ENCODE measurements at regions not wholly inside any gene's neighbourhood (a gene's known extent, or its start where the extent isn't known, plus 50 kb on each side); places are given as distances from the start of the nearest gene placed in this dataset.
"Not testable (repeated sequence)": the region's sequence is repeated elsewhere in the genome, so short reads cannot be mapped to it uniquely, and the experiment has no call there.

- H3K4me1 ChIP-seq (ENCODE audit: control insufficient read depth, low read depth, low read length); H3K27ac ChIP-seq (ENCODE audit: low read length); H3K27me3 ChIP-seq (ENCODE audit: control insufficient read depth, insufficient read depth, low read length); H3K4me3 ChIP-seq (ENCODE audit: low read length); H3K36me3 ChIP-seq (ENCODE audit: control insufficient read depth, low read depth, low read length); H3K9ac ChIP-seq (ENCODE audit: low read length): not testable (repeated sequence)
- peaks cover 41% of the 10 kb centered on the region for H3K9me3 ChIP-seq (ENCODE audit: control insufficient read depth, low read depth, low read length)
These were observed 610.3 kb downstream of the TP53TG3F start for GRCh38 chr16:34069731-34070130.

- H3K9me3 ChIP-seq (ENCODE audit: control insufficient read depth, low read depth, low read length), result peaks cover 95% of the 10 kb centered on the region
- no peaks in the 10 kb centered on the region for H3K4me1 ChIP-seq (ENCODE audit: control insufficient read depth, low read depth, low read length)
- H3K27me3 ChIP-seq (ENCODE audit: control insufficient read depth, insufficient read depth, low read length), result no peaks in the 10 kb centered on the region
- H3K9ac ChIP-seq (ENCODE audit: low read length), result no peak overlapping the region
- H3K4me3 ChIP-seq (ENCODE audit: low read length), result no peak overlapping the region
- no peaks in the 10 kb centered on the region for H3K36me3 ChIP-seq (ENCODE audit: control insufficient read depth, low read depth, low read length)
- H3K27ac ChIP-seq (ENCODE audit: low read length), result no peak overlapping the region
These were observed 619.3 kb downstream of the TP53TG3F start for GRCh38 chr16:34078691-34079090.

- H3K9ac ChIP-seq (ENCODE audit: low read length); H3K36me3 ChIP-seq (ENCODE audit: control insufficient read depth, low read depth, low read length); H3K4me1 ChIP-seq (ENCODE audit: control insufficient read depth, low read depth, low read length); H3K27me3 ChIP-seq (ENCODE audit: control insufficient read depth, insufficient read depth, low read length); H3K4me3 ChIP-seq (ENCODE audit: low read length); H3K27ac ChIP-seq (ENCODE audit: low read length): not testable (repeated sequence)
- H3K9me3 ChIP-seq (ENCODE audit: control insufficient read depth, low read depth, low read length), result peaks cover 98% of the 10 kb centered on the region
These were observed 625.6 kb downstream of the TP53TG3F start for GRCh38 chr16:34085038-34085437.

GRCh38 chr16:34095006-34095405, 635.6 kb downstream of the TP53TG3F start:
- H3K9ac ChIP-seq (ENCODE audit: low read length); H3K36me3 ChIP-seq (ENCODE audit: control insufficient read depth, low read depth, low read length); H3K27ac ChIP-seq (ENCODE audit: low read length); H3K4me1 ChIP-seq (ENCODE audit: control insufficient read depth, low read depth, low read length); H3K27me3 ChIP-seq (ENCODE audit: control insufficient read depth, insufficient read depth, low read length); H3K4me3 ChIP-seq (ENCODE audit: low read length): not testable (repeated sequence)
- H3K9me3 ChIP-seq (ENCODE audit: control insufficient read depth, low read depth, low read length), result peaks cover 93% of the 10 kb centered on the region

GRCh38 chr16:34096911-34097310, 637.5 kb downstream of the TP53TG3F start:
- H3K4me1 ChIP-seq (ENCODE audit: control insufficient read depth, low read depth, low read length); H3K4me3 ChIP-seq (ENCODE audit: low read length); H3K27ac ChIP-seq (ENCODE audit: low read length); H3K9ac ChIP-seq (ENCODE audit: low read length); H3K27me3 ChIP-seq (ENCODE audit: control insufficient read depth, insufficient read depth, low read length); H3K36me3 ChIP-seq (ENCODE audit: control insufficient read depth, low read depth, low read length): not testable (repeated sequence)
- peaks cover 93% of the 10 kb centered on the region for H3K9me3 ChIP-seq (ENCODE audit: control insufficient read depth, low read depth, low read length)

- not testable (repeated sequence) for H3K4me1 ChIP-seq (ENCODE audit: control insufficient read depth, low read depth, low read length); H3K9ac ChIP-seq (ENCODE audit: low read length)
- peaks cover 89% of the 10 kb centered on the region for H3K9me3 ChIP-seq (ENCODE audit: control insufficient read depth, low read depth, low read length)
These were observed 637.9 kb downstream of the TP53TG3F start for GRCh38 chr16:34097326-34097725.

GRCh38 chr16:34098033-34098432, 638.6 kb downstream of the TP53TG3F start:
- H3K27me3 ChIP-seq (ENCODE audit: control insufficient read depth, insufficient read depth, low read length); H3K27ac ChIP-seq (ENCODE audit: low read length); H3K9ac ChIP-seq (ENCODE audit: low read length); H3K4me3 ChIP-seq (ENCODE audit: low read length); H3K4me1 ChIP-seq (ENCODE audit: control insufficient read depth, low read depth, low read length); H3K36me3 ChIP-seq (ENCODE audit: control insufficient read depth, low read depth, low read length): not testable (repeated sequence)
- H3K9me3 ChIP-seq (ENCODE audit: control insufficient read depth, low read depth, low read length), result peaks cover 87% of the 10 kb centered on the region

More at GRCh38 chr16:34097326-34097725, 637.9 kb downstream of the TP53TG3F start:
- not testable (repeated sequence) for H3K4me3 ChIP-seq (ENCODE audit: low read length); H3K27me3 ChIP-seq (ENCODE audit: control insufficient read depth, insufficient read depth, low read length); H3K36me3 ChIP-seq (ENCODE audit: control insufficient read depth, low read depth, low read length); H3K27ac ChIP-seq (ENCODE audit: low read length)

GRCh38 chr16:34099028-34099427, 639.6 kb downstream of the TP53TG3F start:
- H3K9me3 ChIP-seq (ENCODE audit: control insufficient read depth, low read depth, low read length), result peaks cover 88% of the 10 kb centered on the region
- not testable (repeated sequence) for H3K27me3 ChIP-seq (ENCODE audit: control insufficient read depth, insufficient read depth, low read length); H3K4me1 ChIP-seq (ENCODE audit: control insufficient read depth, low read depth, low read length); H3K27ac ChIP-seq (ENCODE audit: low read length); H3K4me3 ChIP-seq (ENCODE audit: low read length); H3K36me3 ChIP-seq (ENCODE audit: control insufficient read depth, low read depth, low read length); H3K9ac ChIP-seq (ENCODE audit: low read length)
